ENCODE measurements at regions not wholly inside any gene's neighbourhood (a gene's known extent, or its start where the extent isn't known, plus 50 kb on each side); places are given as distances from the start of the nearest gene placed in this dataset.
A peak's percentile ranks its signal among the peaks of the same experiment; 100 is the strongest.
"Not testable (repeated sequence)": the region's sequence is repeated elsewhere in the genome, so short reads cannot be mapped to it uniquely, and the experiment has no call there.

DNA sequence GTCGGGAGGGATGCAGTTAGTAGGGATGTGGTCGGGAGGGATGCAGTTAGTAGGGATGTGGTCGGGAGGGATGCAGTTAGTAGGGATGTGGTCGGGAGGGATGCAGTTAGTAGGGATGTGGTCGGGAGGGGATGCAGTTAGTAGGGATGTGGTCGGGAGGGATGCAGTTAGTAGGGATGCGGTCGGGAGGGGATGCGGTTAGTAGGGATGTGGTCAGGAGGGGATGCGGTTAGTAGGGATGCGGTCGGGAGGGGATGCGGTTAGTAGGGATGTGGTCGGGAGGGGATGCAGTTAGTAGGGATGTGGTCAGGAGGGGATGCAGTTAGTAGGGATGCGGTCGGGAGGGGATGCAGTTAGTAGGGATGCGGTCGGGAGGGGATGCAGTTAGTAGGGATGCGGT lies 96.2 kb downstream of the BDH1 start:
- H3K27me3 Mint-ChIP-seq: peaks cover 13% of the 10 kb centered on the region
- not testable (repeated sequence) for H3K4me1 Mint-ChIP-seq, H3K27ac Mint-ChIP-seq, H3K9me3 Mint-ChIP-seq, H3K36me3 Mint-ChIP-seq, H3K4me3 Mint-ChIP-seq

DNA sequence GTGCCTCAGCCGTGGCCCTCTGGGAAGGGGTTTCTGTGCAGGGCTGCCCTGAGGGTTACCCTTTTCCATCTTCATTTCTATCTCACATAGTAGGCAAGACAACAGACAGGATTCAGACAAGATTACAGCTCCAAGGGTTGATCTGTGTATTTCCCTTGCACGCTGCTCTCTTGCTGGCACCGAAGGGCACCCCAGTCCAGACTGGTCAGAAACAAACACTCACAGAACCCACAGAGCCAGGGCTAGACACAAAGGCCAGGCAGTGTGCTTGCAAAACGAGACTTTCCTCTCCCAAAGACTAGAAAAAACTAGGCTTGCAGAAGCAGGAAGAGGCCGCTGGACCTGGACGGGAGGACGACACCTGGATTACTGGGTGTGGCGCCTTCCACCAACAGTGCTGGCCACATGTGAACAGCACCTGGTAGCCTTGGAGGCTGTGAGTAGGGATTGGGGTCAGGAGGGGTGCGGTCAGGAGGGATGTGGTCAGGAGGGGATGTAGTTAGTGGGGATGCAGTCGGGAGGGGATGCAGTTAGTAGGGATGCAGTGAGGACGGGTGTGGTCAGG lies 96.8 kb downstream of the BDH1 start:
- Mint-ChIP-seq H3K4me1 (peaks cover 6 to 11% (median 7%) of the 10 kb centered on the region in 3 donors), H3K4me3 (peak overlapping the region in 1 of 4 donors; percentile 2), H3K9me3 (peaks cover 0 to 1% (median 0%) of the 10 kb centered on the region in 3 donors), H3K36me3 (no peaks in the 10 kb centered on the region), H3K27me3 (peaks cover 9% of the 10 kb centered on the region), H3K27ac (no peak overlapping the region)

DNA sequence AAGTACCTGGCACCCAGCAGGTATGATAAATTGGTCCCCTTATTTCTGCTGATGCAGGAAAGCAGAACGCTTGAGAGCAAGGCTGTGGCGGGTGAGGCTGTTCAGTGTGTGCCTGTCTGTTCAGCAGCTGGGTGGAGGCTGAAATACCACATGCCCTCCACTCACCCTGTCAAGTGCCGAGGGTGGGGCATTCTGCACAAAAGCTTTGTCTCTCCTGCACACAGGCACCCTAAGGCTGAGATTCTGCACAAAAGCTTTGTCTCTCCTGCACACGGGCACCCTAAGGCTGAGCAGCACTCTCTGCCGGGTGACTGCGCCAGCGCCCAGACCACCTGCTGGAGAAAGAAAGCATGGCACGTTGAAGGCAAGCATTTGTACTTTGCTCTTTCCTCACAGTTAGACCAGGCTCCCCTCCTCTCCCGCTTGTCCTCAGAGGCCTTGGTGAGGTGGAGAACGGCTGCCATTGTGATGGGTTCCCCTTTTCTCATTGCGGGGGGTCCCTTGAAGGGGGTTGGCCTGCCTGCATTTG lies 97.5 kb downstream of the BDH1 start:
- Mint-ChIP-seq H3K4me3 (peak overlapping the region; percentile 2 to 68 (median 61)), H3K27ac (no peak overlapping the region), H3K27me3 (peaks cover 9% of the 10 kb centered on the region), H3K36me3 (no peaks in the 10 kb centered on the region), H3K9me3 (peaks cover 0 to 1% (median 0%) of the 10 kb centered on the region in 3 donors), H3K4me1 (peaks cover 6 to 12% (median 7%) of the 10 kb centered on the region in 3 donors)

DNA sequence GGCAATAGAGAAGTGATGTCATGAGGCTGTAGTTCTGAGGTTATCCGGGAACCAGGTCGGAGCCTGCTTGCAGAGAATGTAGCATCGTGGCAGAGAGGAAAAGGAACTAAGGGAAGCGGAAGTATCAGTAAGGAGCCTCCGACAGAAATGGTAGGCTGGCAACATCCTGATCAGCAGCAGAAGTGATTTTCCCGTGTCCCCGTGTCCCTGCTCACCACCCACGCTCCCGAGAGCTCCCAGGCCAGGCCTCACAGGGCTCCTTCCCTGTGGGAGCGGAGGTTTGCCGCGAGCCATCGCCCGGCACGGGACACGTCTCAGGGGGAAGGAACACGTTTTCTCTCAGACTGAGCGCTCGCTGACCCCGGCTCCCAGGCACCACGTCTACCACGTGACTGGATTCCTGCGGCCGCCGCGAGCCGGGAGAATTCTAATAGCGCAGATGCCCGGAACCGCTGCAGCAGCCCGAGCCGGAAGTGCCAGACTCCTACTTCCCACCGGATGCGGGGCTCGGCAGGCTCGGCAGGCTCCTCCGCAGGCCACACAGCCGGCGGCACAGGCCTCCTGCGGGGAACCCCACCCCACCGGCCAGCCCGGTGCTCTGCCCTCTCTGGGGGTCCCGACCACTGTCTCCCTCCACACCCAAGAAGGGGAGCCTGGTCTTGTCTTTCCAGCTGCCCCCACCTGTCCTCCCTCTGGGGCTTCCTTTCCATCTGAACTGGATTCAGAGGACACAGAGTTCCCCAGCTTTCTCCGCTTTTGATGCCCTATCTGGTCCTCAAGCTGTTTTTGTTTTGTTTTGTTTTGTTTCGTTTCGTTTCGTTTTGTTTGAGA lies 99.3 kb downstream of the BDH1 start:
- H3K27me3 Mint-ChIP-seq: peaks cover 1% of the 10 kb centered on the region
- H3K4me3 Mint-ChIP-seq: peak overlapping the region; percentile 79 to 97 (median 92)
- peak overlapping the region in 2 of 3 donors; percentile 89 to 98 for H3K27ac Mint-ChIP-seq
- H3K9me3 Mint-ChIP-seq: peaks cover 0 to 1% (median 0%) of the 10 kb centered on the region in 3 donors
- no peaks in the 10 kb centered on the region for H3K36me3 Mint-ChIP-seq
- peaks cover 6 to 12% (median 7%) of the 10 kb centered on the region in 3 donors for H3K4me1 Mint-ChIP-seq

DNA sequence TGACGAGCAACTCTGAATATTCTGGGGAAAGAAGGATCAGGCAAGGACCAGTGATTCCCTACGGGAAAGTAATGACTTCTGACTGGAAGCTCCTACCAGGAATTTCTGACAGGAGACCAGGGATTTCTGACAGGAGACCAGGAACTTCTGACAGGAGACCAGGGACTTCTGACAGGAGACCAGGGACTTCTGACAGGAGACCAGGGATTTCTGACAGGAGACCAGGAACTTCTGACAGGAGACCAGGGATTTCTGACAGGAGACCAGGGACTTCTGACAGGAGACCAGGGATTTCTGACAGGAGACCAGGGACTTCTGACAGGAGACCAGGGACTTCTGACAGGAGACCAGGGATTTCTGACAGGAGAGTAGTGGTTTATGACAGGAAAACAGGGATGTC lies 100.9 kb downstream of the BDH1 start:
- not testable (repeated sequence) for H3K9me3 Mint-ChIP-seq, H3K27me3 Mint-ChIP-seq, H3K36me3 Mint-ChIP-seq, H3K27ac Mint-ChIP-seq
- peak overlapping the region in 3 of 4 donors; percentile 52 to 97 (median 79) for H3K4me3 Mint-ChIP-seq
- peaks cover 6 to 12% (median 7%) of the 10 kb centered on the region in 3 donors for H3K4me1 Mint-ChIP-seq

GRCh38 chr3:197454014-197454413 lies 101.8 kb downstream of the BDH1 start:
- no peak overlapping the region for H3K27ac Mint-ChIP-seq
- H3K4me1 Mint-ChIP-seq: peaks cover 6 to 12% (median 7%) of the 10 kb centered on the region in 3 donors
- peaks cover 1% of the 10 kb centered on the region for H3K27me3 Mint-ChIP-seq
- H3K4me3 Mint-ChIP-seq: peak overlapping the region in 2 of 4 donors; percentile 16 to 59
- peaks cover 0 to 1% (median 0%) of the 10 kb centered on the region in 3 donors for H3K9me3 Mint-ChIP-seq
- no peaks in the 10 kb centered on the region for H3K36me3 Mint-ChIP-seq

DNA sequence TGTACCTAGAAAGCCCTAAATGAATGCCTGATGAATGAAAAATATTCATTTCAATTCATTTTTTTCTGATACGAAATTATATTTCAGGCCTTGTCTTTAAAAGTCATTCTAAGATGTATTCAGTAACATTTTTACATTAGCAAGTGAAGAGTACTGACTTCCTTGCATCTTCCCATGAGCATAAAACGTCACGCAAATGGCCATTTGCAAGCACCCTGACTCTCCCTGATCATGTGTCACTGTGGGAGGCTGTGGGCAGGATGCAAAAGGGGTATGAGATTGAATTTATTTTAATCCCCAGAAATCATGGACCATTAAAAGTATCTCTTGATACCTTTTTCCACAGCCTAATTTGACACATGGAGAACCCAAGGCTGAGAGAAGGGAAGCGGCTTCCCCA lies 105.0 kb downstream of the BDH1 start:
- Mint-ChIP-seq H3K27me3 (peaks cover 3% of the 10 kb centered on the region), H3K27ac (no peak overlapping the region), H3K4me1 (peaks cover 0 to 7% (median 4%) of the 10 kb centered on the region in 3 donors), H3K36me3 (no peaks in the 10 kb centered on the region), H3K4me3 (no peak overlapping the region), H3K9me3 (no peaks in the 10 kb centered on the region)

DNA sequence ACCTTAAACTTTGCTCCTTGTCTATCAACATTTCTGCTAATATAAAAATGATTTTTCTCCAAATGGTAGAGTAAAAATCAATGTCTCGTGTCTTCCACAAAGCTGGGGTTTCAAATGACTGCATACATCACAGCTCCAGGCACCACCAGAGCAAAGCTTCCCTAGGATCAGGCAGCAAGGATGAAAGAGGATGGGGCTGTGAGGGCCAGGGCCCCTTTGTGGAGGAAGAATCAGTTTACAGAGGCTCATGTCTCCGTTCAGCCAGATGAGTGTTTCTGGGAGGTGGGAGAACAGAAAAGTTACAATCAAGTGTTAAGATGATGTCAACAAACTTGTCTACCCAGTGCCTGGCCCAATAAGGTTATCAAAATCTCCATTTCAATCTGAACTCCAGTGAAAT lies 105.5 kb downstream of the BDH1 start:
- Mint-ChIP-seq H3K4me3 (no peak overlapping the region), H3K9me3 (no peaks in the 10 kb centered on the region), H3K36me3 (no peaks in the 10 kb centered on the region), H3K4me1 (peaks cover 0 to 7% (median 4%) of the 10 kb centered on the region in 3 donors), H3K27ac (no peak overlapping the region), H3K27me3 (peaks cover 3% of the 10 kb centered on the region)

DNA sequence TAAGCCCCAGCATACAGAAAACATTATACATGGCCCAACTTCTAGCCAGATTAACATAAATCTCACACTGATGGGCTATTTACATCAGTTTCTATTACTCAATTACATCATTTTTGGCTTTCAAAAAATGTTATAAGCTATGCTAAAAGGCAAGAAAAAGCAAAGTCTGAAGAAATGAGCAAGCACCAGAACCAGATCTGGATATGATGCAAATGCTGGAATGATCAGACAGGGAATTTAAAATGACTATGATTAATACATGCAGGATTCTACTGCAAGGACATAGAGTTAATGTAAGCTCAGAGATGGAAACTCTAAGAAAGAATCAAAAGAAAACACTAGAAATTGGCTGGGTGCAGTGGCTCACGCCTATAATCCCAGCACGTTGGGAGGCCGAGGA lies 106.6 kb downstream of the BDH1 start:
- not testable (repeated sequence) for H3K27ac Mint-ChIP-seq, H3K27me3 Mint-ChIP-seq, H3K9me3 Mint-ChIP-seq, H3K4me3 Mint-ChIP-seq, H3K4me1 Mint-ChIP-seq, H3K36me3 Mint-ChIP-seq

GRCh38 chr3:197447781-197448180 lies 108.0 kb downstream of the BDH1 start:
- not testable (repeated sequence) for H3K27ac Mint-ChIP-seq, H3K36me3 Mint-ChIP-seq, H3K4me3 Mint-ChIP-seq, H3K4me1 Mint-ChIP-seq, H3K9me3 Mint-ChIP-seq
- H3K27me3 Mint-ChIP-seq: peaks cover 12% of the 10 kb centered on the region

DNA sequence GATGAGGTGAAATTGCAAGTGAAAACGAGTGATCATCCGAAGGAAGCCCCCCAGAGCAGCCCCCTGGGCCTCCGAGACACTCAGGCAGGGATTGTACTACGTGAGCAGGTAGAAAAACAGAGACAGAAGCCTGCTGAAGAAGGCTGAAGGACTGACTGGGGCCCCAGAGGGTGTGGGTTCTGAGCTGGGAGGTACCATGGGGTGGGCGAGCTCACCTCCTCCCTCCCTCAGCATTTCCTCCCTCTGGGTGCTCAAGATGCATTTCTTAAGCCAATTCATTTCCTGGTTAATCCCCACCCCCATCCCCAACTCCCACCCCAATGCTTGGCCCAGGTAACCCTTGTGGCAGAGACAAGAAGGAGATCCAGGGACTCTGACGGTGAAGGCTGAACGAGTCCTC lies 108.7 kb downstream of the BDH1 start:
- no peak overlapping the region for H3K4me3 Mint-ChIP-seq
- no peaks in the 10 kb centered on the region for H3K36me3 Mint-ChIP-seq
- H3K27me3 Mint-ChIP-seq: peaks cover 12% of the 10 kb centered on the region

DNA sequence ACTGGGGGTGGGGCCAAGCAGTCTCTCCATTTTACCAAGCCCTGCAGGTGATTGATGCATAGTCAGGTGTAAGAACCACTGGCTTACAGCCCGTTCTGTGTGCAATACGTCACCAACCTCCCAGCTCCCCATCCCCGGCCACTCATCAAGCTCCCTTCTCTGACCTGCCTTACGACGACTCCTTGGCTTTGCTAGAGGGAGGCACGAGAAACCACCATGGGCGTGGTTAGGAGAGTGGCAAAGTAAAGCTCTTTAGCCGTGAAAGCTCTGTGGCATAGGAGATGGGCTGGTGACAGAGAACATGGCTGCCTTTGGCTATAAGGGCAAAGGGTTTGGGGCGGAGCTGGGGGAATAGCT lies 109.1 kb downstream of the BDH1 start:
- Mint-ChIP-seq H3K9me3 (no peaks in the 10 kb centered on the region), H3K27ac (no peak overlapping the region), H3K27me3 (peaks cover 12% of the 10 kb centered on the region), H3K4me3 (no peak overlapping the region), H3K4me1 (no peaks in the 10 kb centered on the region), H3K36me3 (no peaks in the 10 kb centered on the region)

More for the DNA sequence above, 108.7 kb downstream of the BDH1 start:
- Mint-ChIP-seq H3K9me3 (no peaks in the 10 kb centered on the region), H3K4me1 (no peaks in the 10 kb centered on the region), H3K27ac (no peak overlapping the region)

- Mint-ChIP-seq H3K4me1 (no peaks in the 10 kb centered on the region), H3K27ac (no peak overlapping the region), H3K36me3 (no peaks in the 10 kb centered on the region), H3K4me3 (no peak overlapping the region), H3K27me3 (peaks cover 18% of the 10 kb centered on the region), H3K9me3 (no peaks in the 10 kb centered on the region)
Measured at GRCh38 chr3:197445896-197446699, 109.7 kb downstream of the BDH1 start.

GRCh38 chr3:197444793-197445379 lies 110.9 kb downstream of the BDH1 start:
- Mint-ChIP-seq H3K27me3 (peaks cover 26% of the 10 kb centered on the region), H3K4me1 (no peaks in the 10 kb centered on the region), H3K36me3 (no peaks in the 10 kb centered on the region), H3K4me3 (no peak overlapping the region), H3K9me3 (no peaks in the 10 kb centered on the region), H3K27ac (no peak overlapping the region)

GRCh38 chr3:197443506-197443905 lies 112.3 kb downstream of the BDH1 start:
- H3K4me1 Mint-ChIP-seq: peaks cover 0 to under 1% (median 0%) of the 10 kb centered on the region in 3 donors
- no peak overlapping the region for H3K4me3 Mint-ChIP-seq
- H3K27me3 Mint-ChIP-seq: peaks cover 35% of the 10 kb centered on the region
- no peaks in the 10 kb centered on the region for H3K9me3 Mint-ChIP-seq
- H3K27ac Mint-ChIP-seq: no peak overlapping the region
- H3K36me3 Mint-ChIP-seq: no peaks in the 10 kb centered on the region
